C4-2B (cell line): ENCODE measurements at regions not wholly inside any gene's neighbourhood (a gene's known extent, or its start where the extent isn't known, plus 50 kb on each side); places are given as distances from the start of the nearest gene placed in this dataset.

Experiments used
- ZFX ChIP-seq: fragments of 450-650 bp; IDR thresholded peaks from 2 replicates; pipeline ENCODE4 v1.6.1; 2017
- TF ChIP-seq, protein P1 (sequence below): fragments of 450-650 bp; conservative IDR thresholded peaks from 2 replicates; pipeline ENCODE4 v1.5.1; 2017; ENCODE audit warnings: mild to moderate bottlenecking

DNA sequence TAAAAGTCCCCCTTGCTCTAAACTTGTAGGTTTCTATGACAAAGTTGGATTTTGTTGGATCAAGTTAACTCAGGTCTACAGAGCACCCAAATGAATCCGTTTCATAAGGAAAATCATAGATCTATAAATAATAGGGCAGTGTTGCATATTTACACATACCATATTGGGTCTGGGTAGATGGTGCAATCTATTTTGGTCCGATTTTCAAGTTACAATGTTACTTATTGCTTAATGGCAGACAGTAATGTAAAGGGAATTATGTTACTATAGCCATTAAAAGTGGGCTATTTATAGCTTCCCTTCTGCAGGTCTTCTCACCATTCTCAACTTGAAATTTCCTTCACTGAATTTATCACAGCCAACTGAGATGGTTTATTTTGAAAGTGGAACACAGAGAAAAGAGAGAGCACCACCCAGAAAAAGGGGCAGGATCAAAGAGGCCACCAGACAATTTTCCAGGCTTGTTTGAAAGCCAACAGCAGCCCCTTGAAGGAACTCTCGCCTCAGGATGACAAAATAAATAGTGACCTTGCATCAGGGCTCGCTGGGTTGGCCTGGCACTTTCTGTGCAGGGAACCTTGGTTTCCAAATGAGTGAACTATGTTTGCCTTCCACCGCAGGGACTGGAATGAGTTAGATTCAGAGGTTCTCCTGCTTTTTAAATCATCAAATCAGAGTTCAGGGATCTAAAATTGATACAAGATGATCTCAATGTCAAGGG lies 260.2 kb upstream of the HES1 start:
- TF ChIP-seq, protein P1, sequence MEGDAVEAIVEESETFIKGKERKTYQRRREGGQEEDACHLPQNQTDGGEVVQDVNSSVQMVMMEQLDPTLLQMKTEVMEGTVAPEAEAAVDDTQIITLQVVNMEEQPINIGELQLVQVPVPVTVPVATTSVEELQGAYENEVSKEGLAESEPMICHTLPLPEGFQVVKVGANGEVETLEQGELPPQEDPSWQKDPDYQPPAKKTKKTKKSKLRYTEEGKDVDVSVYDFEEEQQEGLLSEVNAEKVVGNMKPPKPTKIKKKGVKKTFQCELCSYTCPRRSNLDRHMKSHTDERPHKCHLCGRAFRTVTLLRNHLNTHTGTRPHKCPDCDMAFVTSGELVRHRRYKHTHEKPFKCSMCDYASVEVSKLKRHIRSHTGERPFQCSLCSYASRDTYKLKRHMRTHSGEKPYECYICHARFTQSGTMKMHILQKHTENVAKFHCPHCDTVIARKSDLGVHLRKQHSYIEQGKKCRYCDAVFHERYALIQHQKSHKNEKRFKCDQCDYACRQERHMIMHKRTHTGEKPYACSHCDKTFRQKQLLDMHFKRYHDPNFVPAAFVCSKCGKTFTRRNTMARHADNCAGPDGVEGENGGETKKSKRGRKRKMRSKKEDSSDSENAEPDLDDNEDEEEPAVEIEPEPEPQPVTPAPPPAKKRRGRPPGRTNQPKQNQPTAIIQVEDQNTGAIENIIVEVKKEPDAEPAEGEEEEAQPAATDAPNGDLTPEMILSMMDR, result no peak
- no peak for TF ChIP-seq ZFX
